GM18861 (cell line): ENCODE measurements at regions not wholly inside any gene's neighbourhood (a gene's known extent, or its start where the extent isn't known, plus 50 kb on each side); places are given as distances from the start of the nearest gene placed in this dataset.
A peak's percentile ranks its signal among the peaks of the same experiment; 100 is the strongest.
"Not testable (repeated sequence)": the region's sequence is repeated elsewhere in the genome, so short reads cannot be mapped to it uniquely, and the experiment has no call there.

ENCODE experiments used
- ATAC-seq: cut with Tn5 transposase; IDR thresholded peaks from one replicate; pipeline ENCODE4 v1.9.1; 2021; ENCODE audit not compliant: unreplicated experiment

- ATAC-seq: no peak
Measured at GRCh38 chr4:177494791-177495190, 52.6 kb upstream of the AGA start.

GRCh38 chr4:177495626-177496025 is 53.4 kb upstream of the AGA start:
- ATAC-seq: not testable (repeated sequence)

GRCh38 chr4:177499537-177499936 is 57.3 kb upstream of the AGA start:
- ATAC-seq: no peak

- ATAC-seq: no peak
Measured at GRCh38 chr4:177505171-177505615, 63.0 kb upstream of the AGA start.

GRCh38 chr4:177508662-177509061 is 66.4 kb upstream of the AGA start:
- no peak for ATAC-seq

- no peak for ATAC-seq
Measured at GRCh38 chr4:177509226-177509745, 67.0 kb upstream of the AGA start.

GRCh38 chr4:177511611-177512010 is 69.4 kb upstream of the AGA start:
- ATAC-seq: no peak

GRCh38 chr4:177512646-177513045 is 70.4 kb upstream of the AGA start:
- no peak for ATAC-seq

GRCh38 chr4:177517862-177518261 is 75.6 kb upstream of the AGA start:
- no peak for ATAC-seq

- no peak for ATAC-seq
Measured at GRCh38 chr4:177519481-177520260, 77.4 kb upstream of the AGA start.

GRCh38 chr4:177528620-177529019 is 86.4 kb upstream of the AGA start:
- no peak for ATAC-seq

- no peak for ATAC-seq
Measured at GRCh38 chr4:177530561-177530960, 88.3 kb upstream of the AGA start.

- ATAC-seq: no peak
Measured at GRCh38 chr4:177532358-177532757, 90.1 kb upstream of the AGA start.

GRCh38 chr4:177534841-177535240 is 92.6 kb upstream of the AGA start:
- ATAC-seq: not testable (repeated sequence)

- no peak for ATAC-seq
Measured at GRCh38 chr4:177546745-177547144, 104.5 kb upstream of the AGA start.

GRCh38 chr4:177547985-177548384 is 105.7 kb upstream of the AGA start:
- no peak for ATAC-seq

- ATAC-seq: peak; percentile 62
Measured at GRCh38 chr4:177555007-177555574, 112.9 kb upstream of the AGA start.

- no peak for ATAC-seq
Measured at GRCh38 chr4:177557416-177557815, 115.2 kb upstream of the AGA start.

GRCh38 chr4:177558995-177559394 is 116.8 kb upstream of the AGA start:
- no peak for ATAC-seq

GRCh38 chr4:177562163-177562562 is 119.9 kb upstream of the AGA start:
- no peak for ATAC-seq

GRCh38 chr4:177562859-177563258 is 120.6 kb upstream of the AGA start:
- ATAC-seq: no peak

GRCh38 chr4:177566691-177567090 is 124.5 kb upstream of the AGA start:
- no peak for ATAC-seq
